ENCODE measurements at regions not wholly inside any gene's neighbourhood (a gene's known extent, or its start where the extent isn't known, plus 50 kb on each side); places are given as distances from the start of the nearest gene placed in this dataset.
"Not testable (repeated sequence)": the region's sequence is repeated elsewhere in the genome, so short reads cannot be mapped to it uniquely, and the experiment has no call there.

GRCh38 chr6:168255283-168255881, 64.2 kb downstream of the DACT2 start:
- no peak for DNase-seq

GRCh38 chr6:168252267-168252666, 67.3 kb downstream of the DACT2 start:
- no peak for DNase-seq

GRCh38 chr6:168250250-168250649, 69.3 kb downstream of the DACT2 start:
- DNase-seq: no peak

- no peak for DNase-seq
Measured at GRCh38 chr6:168249746-168250145, 69.8 kb downstream of the DACT2 start.

- DNase-seq: no peak
Measured at GRCh38 chr6:168248148-168248620, 71.4 kb downstream of the DACT2 start.

GRCh38 chr6:168247443-168248147, 72.0 kb downstream of the DACT2 start:
- DNase-seq: no peak

- DNase-seq: no peak
Measured at GRCh38 chr6:168244961-168245551, 74.5 kb downstream of the DACT2 start.

- DNase-seq: peak; percentile 39
Measured at GRCh38 chr6:168243812-168244376, 75.7 kb downstream of the DACT2 start.

- DNase-seq: no peak
Measured at GRCh38 chr6:168242940-168243225, 76.7 kb downstream of the DACT2 start.

GRCh38 chr6:168242111-168242939, 77.3 kb downstream of the DACT2 start:
- DNase-seq: no peak

- DNase-seq: peak; percentile 2
Measured at GRCh38 chr6:168240160-168240559, 79.4 kb downstream of the DACT2 start.

- peak; percentile 64 for DNase-seq
Measured at GRCh38 chr6:168239044-168239773, 80.4 kb downstream of the DACT2 start.

- peak; percentile 77 for DNase-seq
Measured at GRCh38 chr6:168238159-168238909, 81.2 kb downstream of the DACT2 start.

GRCh38 chr6:168233875-168234213, 85.7 kb downstream of the DACT2 start:
- not testable (repeated sequence) for DNase-seq

- no peak for DNase-seq
Measured at GRCh38 chr6:168232989-168233874, 86.3 kb downstream of the DACT2 start.

GRCh38 chr6:168232528-168232927, 87.0 kb downstream of the DACT2 start:
- DNase-seq: no peak

- no peak for DNase-seq
Measured at GRCh38 chr6:168232062-168232461, 87.5 kb downstream of the DACT2 start.

- no peak for DNase-seq
Measured at GRCh38 chr6:168231393-168231957, 88.1 kb downstream of the DACT2 start.

- DNase-seq: no peak
Measured at GRCh38 chr6:168229368-168229752, 90.2 kb downstream of the DACT2 start.

- DNase-seq: no peak
Measured at GRCh38 chr6:168228676-168229367, 90.8 kb downstream of the DACT2 start.

Data from OCI-M1 (cell line).